ENCODE measurements at regions not wholly inside any gene's neighbourhood (a gene's known extent, or its start where the extent isn't known, plus 50 kb on each side); places are given as distances from the start of the nearest gene placed in this dataset.

- H2AFZ ChIP-seq (ENCODE audit: low read length), result no peak overlapping the region
- H3K79me2 ChIP-seq (ENCODE audit: control insufficient read depth in 1 of 2, insufficient read depth in 2 of 2, low read length in 2 of 2), result no peaks in the 10 kb centered on the region
- H4K20me1 ChIP-seq (replicated peaks in 1 of 2; ENCODE audit: control insufficient read depth in 1 of 2, insufficient read depth in 2 of 2, low read length in 2 of 2), result no peaks in the 10 kb centered on the region
- H2BK120ac ChIP-seq (replicated peaks; ENCODE audit: low read depth, low read length), result no peak overlapping the region
- no peak overlapping the region for H3K27ac ChIP-seq (ENCODE audit: low read depth, low read length)
- no peak overlapping the region for H3K56ac ChIP-seq (replicated peaks; ENCODE audit: insufficient read length, low read depth, low read length)
- H3K4ac ChIP-seq (replicated peaks; ENCODE audit: insufficient read length, low read depth, low read length), result no peak overlapping the region
- H2BK5ac ChIP-seq (ENCODE audit: low read depth, low read length), result no peak overlapping the region
- H4K8ac ChIP-seq (ENCODE audit: extremely low read depth, insufficient read depth, low read length), result no peak overlapping the region
- H3K27me3 ChIP-seq (replicated peaks in 1 of 4; ENCODE audit: control insufficient read depth in 3 of 4, extremely low read depth in 1 of 4, insufficient read depth in 3 of 4, low read length in 3 of 4), result no peaks in the 10 kb centered on the region
- no peak overlapping the region for H2BK12ac ChIP-seq (ENCODE audit: low read depth, low read length)
- no peak overlapping the region for H3K4me3 ChIP-seq (ENCODE audit: extremely low read depth in 1 of 4, insufficient read depth in 2 of 4, low read depth in 3 of 4, low read length in 4 of 4)
- no peak overlapping the region for H4K5ac ChIP-seq (ENCODE audit: insufficient read length, low read depth, low read length)
- TF ChIP-seq E2F6 (IDR thresholded peaks at IDR 0.05), result no peak
- no peak for TF ChIP-seq RXRA (IDR thresholded peaks at IDR 0.05; ENCODE audit: insufficient read depth, low read depth, low read length)
- no peak for TF ChIP-seq YY1 (IDR thresholded peaks at IDR 0.05; ENCODE audit: low read depth, low read length)
- H3K18ac ChIP-seq (ENCODE audit: extremely low read depth, low read length), result no peak overlapping the region
- no peak overlapping the region for H3K14ac ChIP-seq (ENCODE audit: insufficient read length)
- H3K4me2 ChIP-seq (ENCODE audit: insufficient read depth in 1 of 2, low read depth in 2 of 2, low read length in 2 of 2), result no peak overlapping the region
- no peaks in the 10 kb centered on the region for H3K9me3 ChIP-seq (ENCODE audit: insufficient read depth in 2 of 2, low read depth in 1 of 2, low read length in 1 of 2)
- 93% methylated on average over 3 of the region's 3 CpGs; no CpG with 5 or more reads in 1 of the 2 experiments for WGBS, 2 experiments (ENCODE audit: extremely low coverage in 1 of 2, insufficient coverage in 1 of 2, insufficient read length in 1 of 2, insufficient replicate concordance in 2 of 2, low coverage in 1 of 2, low lambda C conversion rate in 2 of 2, missing lambda C conversion rate in 1 of 2)
- no peaks in the 10 kb centered on the region for H3K36me3 ChIP-seq (ENCODE audit: control insufficient read depth in 2 of 4, insufficient read depth in 4 of 4, low read length in 3 of 4)
- no peaks in the 10 kb centered on the region for H3K79me1 ChIP-seq (ENCODE audit: low read depth, low read length)
- FAIRE-seq (no peak), DNase-seq (ENCODE audit: low read depth in 1 of 2, low spot score in 2 of 2) (no peak)
- H2BK15ac ChIP-seq (ENCODE audit: low read length), result no peak overlapping the region
- H4K91ac ChIP-seq (replicated peaks; ENCODE audit: insufficient read length, low read length), result no peak overlapping the region
- CTCF ChIA-PET (ENCODE audit: partially characterized antibody), result no interaction called here
- peaks cover 0 to 5% (median 0%) of the 10 kb centered on the region in 4 experiments; a peak in 4 of 7 replicates for H3K4me1 ChIP-seq (replicated peaks in 1 of 4; ENCODE audit: control insufficient read depth in 3 of 4, insufficient read depth in 4 of 4, low read length in 3 of 4)
- H3K9ac ChIP-seq (replicated peaks in 1 of 4; ENCODE audit: extremely low read depth in 1 of 4, low read depth in 3 of 4, low read length in 3 of 4), result no peak overlapping the region
- POLR2A ChIA-PET (ENCODE audit: partially characterized antibody), result no interaction called here
- no peak overlapping the region for H2BK20ac ChIP-seq (ENCODE audit: low read length)
- H2AK5ac ChIP-seq (ENCODE audit: low read depth, low read length), result no peak overlapping the region
- H3K23me2 ChIP-seq (ENCODE audit: low read depth, low read length), result no peaks in the 10 kb centered on the region
- H3K23ac ChIP-seq (ENCODE audit: insufficient read length), result no peak overlapping the region
Measured at GRCh38 chr7:136138991-136139390, 161.8 kb upstream of the MTPN start.
